NCI-H345 treated with DMSO at 0.1 percent for 48 hours (cell line): ENCODE measurements at regions not wholly inside any gene's neighbourhood (a gene's known extent, or its start where the extent isn't known, plus 50 kb on each side); places are given as distances from the start of the nearest gene placed in this dataset.
"Not testable (repeated sequence)": the region's sequence is repeated elsewhere in the genome, so short reads cannot be mapped to it uniquely, and the experiment has no call there.

Experiments
- DNase-seq: peaks from one replicate; lab custom pipeline; 2025; ENCODE audit not compliant: unreplicated experiment; lab: John Stamatoyannopoulos, UW

DNA sequence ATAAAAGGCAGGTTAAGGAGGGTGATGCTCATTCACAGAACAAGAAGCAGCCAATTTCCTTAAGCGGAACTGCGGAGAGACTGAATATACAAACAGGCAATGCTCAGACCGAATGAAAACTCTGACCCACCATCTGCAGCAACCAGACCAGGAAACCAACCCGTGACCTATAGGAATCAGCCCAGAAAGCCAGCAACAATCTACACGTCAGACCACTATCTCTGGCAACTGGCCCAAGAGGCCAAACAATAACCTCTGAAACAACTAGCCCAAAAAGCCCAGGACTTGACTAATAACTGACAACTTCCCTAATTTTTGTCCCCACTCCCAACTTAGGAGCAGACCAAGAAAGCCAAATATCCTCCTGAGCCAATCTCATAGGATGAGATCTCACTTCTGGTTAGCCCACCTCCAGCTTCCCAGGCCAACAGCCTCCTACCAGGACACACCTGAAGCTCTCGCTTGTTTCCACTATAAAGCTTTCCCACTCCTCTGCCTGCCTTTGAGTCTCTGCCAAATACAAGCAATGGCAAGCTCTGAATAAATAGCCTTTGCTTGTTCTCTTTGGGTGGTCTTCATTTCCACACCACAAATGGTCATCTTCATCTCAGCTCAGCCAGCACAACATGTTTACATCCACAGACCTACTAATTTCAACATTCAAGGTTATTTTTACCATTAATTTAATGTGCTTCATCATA, 168.5 kb downstream of the HSD17B3 start:
- no peak for DNase-seq

- DNase-seq: no peak
These were observed 170.2 kb downstream of the HSD17B3 start for GRCh38 chr9:96131825-96132224.

- no peak for DNase-seq
These were observed 171.0 kb downstream of the HSD17B3 start for GRCh38 chr9:96130970-96131369.

DNA sequence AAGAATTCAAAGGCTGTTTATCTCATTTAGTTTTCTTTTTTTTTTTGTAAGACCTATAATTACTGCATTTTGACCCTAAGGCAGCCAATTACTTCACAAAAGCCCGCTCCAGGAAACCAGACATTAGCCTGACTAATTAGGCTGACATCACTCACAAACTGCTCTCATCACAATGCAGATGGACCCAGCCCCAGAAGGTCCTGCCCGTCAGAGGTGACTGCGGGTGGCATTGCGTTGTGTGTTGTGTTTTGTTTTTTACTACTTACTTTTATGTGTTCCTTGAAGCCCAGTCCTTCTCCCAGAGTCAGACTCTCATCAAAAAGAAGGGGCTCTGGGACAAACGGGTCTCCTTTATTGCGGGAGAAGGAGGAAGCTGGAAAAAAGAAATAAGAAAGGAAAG, 172.2 kb downstream of the HSD17B3 start:
- no peak for DNase-seq

- DNase-seq: no peak
These were observed 173.1 kb downstream of the HSD17B3 start for GRCh38 chr9:96128880-96129279.

DNA sequence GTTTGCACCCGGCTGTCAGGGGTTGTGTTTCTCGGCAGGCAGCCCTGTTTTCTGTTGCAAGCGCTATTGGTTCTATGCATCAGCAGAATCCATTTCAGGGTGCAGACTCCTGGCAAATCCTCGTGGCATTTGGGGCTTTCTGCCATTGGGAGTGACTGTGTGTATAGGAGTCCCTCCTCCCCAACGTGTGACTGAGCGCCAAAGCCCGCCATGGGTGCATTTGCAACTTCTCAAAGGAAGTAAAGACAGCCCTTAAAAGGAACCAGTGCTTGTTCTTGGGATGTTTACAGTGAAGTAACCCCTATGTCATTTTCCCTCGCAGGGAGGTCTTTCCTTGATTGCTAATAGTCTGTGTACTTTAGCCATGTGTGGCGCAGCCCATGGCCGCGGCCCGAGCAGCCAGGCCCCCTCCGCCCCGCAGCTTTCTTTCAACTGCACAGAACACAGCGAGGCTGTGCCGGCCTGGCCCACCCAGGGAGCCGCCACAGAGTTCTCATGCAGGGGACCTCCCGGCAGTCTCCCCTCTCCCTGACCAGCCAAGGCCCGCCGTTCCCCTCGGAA, 175.6 kb downstream of the HSD17B3 start:
- no peak for DNase-seq

GRCh38 chr9:96125624-96126023, 176.4 kb downstream of the HSD17B3 start:
- DNase-seq: no peak

GRCh38 chr9:96122751-96123150, 179.2 kb downstream of the HSD17B3 start:
- no peak for DNase-seq

- no peak for DNase-seq
These were observed 179.7 kb downstream of the HSD17B3 start for GRCh38 chr9:96122282-96122681.

DNA sequence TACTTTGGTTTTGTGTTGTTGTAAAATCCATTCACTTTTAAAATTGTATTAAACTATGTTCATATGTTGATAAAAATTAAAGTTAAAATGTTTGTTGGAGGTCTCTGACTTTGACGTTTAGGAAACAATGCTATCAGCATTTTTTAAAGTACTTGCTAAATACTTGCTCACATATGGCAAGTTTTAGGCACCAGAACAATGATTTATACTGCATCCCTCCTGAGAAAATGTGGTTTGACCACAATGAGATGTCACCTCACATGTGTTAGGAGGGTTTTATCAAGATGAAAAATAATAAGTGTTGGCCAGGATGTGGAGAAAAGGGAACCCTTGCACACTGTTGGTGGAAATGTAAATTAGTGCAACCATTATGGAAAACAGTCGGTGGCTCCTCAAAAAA, 180.8 kb downstream of the HSD17B3 start:
- no peak for DNase-seq

GRCh38 chr9:96117398-96118080, 184.4 kb downstream of the HSD17B3 start:
- DNase-seq: no peak

DNA sequence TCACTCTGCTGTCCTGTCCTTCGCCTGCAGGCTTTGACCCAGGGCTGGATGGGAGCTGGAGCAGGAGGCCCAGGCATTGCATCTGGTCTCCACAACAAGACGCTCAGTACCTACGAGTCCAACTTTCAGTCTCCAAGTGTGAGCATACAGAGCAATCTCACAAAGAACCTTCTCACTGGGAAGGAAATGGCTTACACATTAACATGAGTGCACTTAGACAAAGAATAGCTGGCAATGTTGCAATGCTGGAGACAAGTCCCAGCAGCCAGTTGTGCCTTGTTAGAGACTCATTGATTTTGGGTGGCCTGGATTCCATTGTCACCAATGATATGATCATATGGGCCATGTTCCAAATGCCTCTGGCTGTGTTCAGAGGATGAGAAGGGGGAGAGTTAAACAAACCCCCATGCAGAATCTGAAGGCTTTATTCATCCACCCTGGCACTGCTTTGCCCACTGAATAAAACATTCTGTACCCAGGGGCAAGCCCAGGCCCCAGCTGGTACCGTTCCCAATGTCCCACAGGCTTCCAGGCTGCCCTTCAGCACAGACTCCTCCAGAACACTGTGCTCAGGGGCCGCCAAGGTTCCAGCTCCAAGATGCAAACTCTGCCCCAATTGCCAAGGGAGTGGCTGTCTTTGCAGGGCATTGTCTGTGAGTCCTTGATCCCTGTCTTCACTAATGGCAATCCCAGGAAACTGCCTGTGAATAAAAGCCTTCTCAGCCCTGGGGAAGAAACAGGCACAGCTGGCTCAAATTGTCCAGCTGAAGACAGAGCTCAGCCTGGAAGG, 185.5 kb downstream of the HSD17B3 start:
- DNase-seq: no peak

DNA sequence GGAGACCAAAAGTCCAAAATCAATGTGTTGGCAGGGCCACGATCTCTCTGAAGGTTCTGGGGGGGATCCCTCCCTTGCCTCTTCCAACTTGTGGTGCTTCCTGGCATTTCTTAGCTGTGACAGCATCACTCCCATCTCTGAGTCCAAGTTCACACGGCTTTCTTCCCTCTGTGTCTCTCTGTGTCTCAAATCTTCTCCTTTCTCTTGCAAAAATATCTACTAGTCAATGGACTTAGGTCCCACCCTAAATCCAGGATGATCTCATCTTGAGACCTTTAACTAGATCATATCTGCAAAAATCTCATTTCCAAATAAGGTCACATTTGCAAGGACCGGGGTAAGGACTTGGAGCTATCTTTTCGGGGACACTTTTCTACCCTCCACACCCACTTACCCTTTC, 186.1 kb downstream of the HSD17B3 start:
- no peak for DNase-seq

DNA sequence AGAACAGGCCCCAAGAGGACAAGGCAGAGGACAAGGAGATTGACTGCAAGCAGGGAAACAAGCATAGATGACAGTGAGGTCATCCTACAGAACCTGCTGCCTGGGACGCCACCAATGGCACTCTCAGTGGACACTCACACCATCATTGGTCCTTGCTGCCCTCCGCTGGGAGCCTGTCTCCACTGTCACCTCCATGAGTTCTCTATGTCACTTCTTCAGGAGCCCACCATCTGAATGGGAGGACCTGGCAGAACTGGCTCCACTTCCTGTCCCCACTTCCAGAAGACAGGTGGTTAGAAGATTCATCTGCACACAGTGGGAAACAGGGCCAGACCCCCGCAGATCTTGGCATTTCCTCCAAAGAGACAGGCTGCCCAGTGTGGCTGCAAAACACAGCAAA, 188.9 kb downstream of the HSD17B3 start:
- no peak for DNase-seq

DNA sequence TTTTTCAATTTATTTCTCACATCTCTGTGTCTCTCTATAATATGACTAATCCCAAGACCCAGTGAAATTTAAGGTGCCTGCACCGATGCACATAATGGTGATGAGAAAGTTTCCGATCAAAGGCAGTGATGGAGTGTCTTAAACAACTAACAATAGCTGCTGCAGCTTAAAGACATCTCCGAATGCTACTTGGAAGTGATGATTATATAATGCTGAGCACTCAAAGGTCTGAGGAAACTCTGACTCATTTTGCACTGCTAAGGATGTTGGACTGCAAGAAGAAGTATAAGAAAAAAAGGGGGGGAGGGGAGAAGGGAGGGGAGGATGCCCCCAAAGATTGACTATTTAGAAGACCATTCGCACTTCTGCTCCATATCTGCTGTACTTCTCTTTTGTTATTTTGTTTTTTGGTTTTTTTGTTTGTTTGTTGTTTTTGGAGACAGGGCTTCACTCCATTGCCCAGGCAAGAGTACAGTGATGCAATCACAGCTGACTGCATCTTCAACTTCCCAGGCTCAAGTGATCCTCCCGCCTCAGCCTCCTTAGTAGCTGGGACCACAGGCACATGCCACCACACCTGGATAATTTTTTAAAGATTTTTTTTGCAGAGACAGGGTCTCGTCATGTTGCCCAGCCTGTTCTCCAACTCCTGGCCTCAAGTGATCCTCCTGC, 192.2 kb downstream of the HSD17B3 start:
- no peak for DNase-seq

GRCh38 chr9:96108691-96109380, 193.1 kb downstream of the HSD17B3 start:
- DNase-seq: no peak

- no peak for DNase-seq
These were observed 194.5 kb downstream of the HSD17B3 start for GRCh38 chr9:96107436-96107835.

- no peak for DNase-seq
These were observed 201.3 kb downstream of the HSD17B3 start for GRCh38 chr9:96100385-96101300.

- not testable (repeated sequence) for DNase-seq
These were observed 211.3 kb downstream of the HSD17B3 start for GRCh38 chr9:96090630-96091029.
